NCI-H748 (cell line): ENCODE measurements at regions not wholly inside any gene's neighbourhood (a gene's known extent, or its start where the extent isn't known, plus 50 kb on each side); places are given as distances from the start of the nearest gene placed in this dataset.
"Not testable (repeated sequence)": the region's sequence is repeated elsewhere in the genome, so short reads cannot be mapped to it uniquely, and the experiment has no call there.

Experiments
- DNase-seq: peaks from one replicate; lab custom pipeline; 2025; ENCODE audit not compliant: unreplicated experiment; lab: John Stamatoyannopoulos, UW

GRCh38 chr1:117702654-117703053 is 96.8 kb downstream of the TENT5C start:
- no peak for DNase-seq

DNA sequence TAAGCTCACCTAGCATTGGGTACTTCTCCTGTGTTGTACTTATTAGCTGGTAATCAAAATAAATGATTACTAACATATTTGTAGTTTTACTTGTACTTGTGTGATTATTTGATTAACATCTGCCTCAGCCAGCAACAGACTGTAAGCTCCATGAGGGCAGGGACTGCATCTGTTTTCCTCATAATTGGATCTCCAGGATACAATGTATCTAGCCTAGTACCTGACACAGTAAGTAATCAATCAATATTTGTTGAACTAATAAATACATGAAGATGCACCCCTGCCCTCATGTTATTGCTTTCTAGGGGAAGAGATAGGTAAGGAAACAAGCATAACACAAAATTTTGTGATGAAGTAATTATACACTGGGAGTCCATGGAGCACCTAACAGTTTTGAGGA is 101.5 kb downstream of the TENT5C start:
- DNase-seq: no peak

DNA sequence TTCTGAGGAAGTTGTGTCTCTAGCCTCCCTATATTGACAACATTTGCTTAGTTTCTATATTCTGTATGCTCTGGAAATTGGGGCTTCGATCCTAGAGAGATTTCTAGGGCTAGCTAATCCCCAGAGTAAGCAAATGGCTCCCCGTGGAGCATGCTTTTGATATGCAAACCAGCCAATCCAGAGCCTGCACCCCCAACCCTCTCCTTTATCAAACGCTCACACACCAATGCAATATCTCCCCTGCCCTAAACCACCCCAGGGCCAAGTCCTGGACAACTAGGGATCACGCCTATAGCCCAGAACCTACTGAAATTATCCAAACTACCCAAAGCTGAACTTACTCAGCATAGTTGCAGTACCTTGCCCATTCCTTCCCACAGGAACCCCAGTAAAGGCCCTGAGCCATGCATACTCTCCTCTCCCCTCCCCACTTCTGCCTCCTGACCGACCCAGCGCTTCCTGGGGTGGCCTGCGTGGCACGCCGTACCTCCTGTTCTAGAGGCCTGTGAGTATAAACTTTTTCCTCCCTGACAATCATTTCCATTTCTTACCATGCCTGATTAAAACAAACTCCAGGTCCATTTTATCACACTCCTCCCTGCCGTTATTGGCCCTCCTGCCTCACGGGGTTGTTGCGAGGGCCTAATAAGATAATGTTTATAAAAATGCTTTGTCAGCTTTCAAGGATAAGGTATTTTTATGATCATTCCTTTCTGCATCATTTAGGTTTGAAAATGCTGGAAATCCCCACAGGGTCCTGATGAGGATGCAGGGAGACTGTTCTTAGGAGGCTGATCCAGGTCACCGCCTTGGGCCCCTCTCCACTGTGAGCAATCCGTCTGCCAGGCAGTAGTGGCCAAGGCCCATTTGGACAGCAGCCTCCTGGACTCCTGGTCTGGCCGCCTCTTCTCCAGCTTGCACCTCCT is 102.7 kb downstream of the TENT5C start:
- no peak for DNase-seq

DNA sequence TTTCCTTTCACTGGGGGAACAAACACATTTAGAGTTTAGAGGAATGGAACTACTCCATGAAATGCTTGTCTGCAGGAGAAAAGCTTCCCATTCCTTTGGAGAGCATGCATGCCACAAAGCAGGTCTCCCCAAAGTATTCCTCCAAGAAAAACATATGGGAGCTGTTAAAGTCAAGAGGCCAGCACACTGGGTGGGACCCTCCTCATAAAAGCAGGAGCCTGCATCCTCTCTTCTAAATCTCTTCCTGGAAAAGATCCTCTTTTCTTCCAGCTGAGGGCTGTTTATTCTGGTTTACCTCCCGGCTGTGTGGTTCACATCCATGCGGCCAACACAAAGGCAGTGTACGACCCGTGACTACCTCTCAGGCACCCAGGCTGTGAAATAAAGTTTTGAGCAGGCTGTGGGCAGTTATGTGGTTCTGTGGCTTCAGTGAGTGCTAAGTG is 103.4 kb downstream of the TENT5C start:
- DNase-seq: no peak

DNA sequence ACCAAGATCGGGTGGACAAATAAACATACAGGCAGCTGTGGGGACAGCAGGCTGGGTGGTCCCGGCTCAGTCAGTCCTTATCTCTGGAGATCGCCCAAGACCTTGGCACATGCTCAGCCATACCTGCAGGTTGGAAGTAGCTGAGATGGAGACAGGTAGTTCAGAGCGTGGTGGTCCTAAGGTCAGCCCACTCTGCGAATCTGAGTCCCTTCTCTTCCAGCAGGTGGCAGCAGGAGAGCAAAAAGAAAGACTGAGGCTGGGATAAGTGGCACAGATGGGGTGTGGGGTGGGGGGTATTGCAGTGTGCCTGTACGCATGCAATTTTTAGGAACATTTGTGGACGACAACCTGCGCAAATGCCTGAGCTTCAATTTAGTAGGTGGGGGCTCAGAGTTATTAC is 104.9 kb downstream of the TENT5C start:
- peak; percentile 5 for DNase-seq

GRCh38 chr1:117712621-117713020 is 106.8 kb downstream of the TENT5C start:
- DNase-seq: no peak

DNA sequence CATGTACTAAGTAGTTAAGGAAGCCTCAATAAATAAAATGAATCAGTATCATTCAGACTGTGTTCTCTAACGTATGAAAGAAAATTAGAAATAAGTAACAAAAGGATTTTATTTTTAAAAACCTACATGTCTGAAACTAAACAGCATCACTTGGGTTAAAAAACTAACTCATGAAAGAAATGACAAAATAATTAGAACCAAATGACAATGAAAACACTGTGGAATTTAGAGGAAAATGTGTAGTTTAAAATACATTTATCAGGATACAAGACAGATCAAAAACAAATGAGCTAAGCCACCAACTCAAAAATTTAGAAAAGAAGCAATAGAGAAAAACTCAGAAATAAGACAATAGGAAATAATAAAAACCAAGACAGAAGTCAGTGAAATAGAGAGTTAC is 108.7 kb downstream of the TENT5C start:
- no peak for DNase-seq

- not testable (repeated sequence) for DNase-seq
These were observed 110.2 kb downstream of the TENT5C start for GRCh38 chr1:117716030-117716429.

DNA sequence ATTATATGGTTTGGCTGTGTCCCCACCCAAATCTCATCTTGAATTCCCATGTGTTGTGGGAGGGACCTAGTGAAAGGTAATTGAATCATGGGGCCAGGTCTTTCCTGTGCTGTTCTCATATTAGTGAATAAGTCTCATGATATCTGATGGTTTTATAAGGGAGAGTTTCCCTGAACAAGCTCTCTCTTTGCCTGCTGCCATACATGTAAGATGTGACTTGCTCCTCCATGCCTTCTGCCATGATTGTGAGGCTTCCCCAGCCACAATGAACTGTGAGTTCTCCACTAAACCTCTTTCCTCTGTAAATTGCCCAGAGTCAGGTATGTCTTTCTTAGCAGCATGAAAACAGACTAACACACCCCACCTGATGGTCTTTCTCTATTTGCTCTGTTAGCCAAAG is 112.1 kb downstream of the TENT5C start:
- not testable (repeated sequence) for DNase-seq

GRCh38 chr1:117718596-117718995 is 112.7 kb downstream of the TENT5C start:
- not testable (repeated sequence) for DNase-seq

DNA sequence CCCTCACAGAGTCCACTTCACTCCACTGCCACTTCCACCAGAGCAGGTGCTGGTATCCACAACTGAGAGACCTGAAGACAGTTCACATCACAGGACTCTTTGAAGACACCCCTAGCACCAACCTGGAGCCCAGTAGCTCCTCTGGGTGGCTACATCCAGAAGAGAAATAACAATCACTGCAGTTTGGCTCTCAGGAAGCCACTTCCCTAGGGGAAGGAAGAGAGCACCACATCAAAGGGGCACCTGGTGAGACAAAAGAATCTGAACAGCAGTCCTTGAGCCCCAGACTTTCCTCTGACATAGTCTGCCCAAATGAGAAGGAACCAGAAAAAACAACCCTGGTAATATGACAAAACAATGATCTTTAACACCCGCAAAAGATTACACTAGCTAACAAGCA is 113.2 kb downstream of the TENT5C start:
- no peak for DNase-seq

DNA sequence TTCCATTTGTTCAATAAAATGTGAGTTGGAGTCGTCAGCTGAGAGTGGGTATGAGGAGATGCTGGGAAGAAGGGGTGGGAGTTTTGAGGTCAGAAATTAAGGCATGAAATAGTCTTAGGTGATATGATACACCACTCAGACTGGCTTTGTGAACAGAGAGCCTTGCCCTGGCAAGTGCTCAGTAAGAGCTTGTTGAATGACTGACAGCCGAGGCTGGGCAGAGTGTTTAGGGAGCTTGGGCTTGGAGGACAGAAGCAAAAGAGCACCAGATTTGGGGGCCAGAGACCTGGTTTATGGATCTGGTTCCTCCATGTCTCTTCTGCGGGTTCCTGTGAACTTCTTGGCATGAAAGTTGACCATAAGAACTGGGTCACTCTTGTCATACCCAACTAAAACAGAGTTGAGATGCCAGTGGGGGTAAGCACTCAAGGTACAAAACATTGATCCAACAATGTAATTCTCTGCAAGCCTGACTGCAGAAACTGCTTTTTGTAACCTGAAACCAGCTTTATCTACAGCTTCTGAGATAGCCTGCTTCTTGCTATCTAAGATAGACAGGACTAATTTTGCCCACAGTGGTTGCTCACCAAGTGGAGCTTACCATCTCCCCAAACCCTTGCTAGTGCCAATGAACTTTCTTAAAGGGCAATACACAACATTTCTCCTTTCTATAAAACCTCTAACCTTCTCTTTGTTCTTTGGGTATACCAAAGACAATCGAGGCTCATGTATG is 126.4 kb downstream of the TENT5C start:
- DNase-seq: peak; percentile 5

DNA sequence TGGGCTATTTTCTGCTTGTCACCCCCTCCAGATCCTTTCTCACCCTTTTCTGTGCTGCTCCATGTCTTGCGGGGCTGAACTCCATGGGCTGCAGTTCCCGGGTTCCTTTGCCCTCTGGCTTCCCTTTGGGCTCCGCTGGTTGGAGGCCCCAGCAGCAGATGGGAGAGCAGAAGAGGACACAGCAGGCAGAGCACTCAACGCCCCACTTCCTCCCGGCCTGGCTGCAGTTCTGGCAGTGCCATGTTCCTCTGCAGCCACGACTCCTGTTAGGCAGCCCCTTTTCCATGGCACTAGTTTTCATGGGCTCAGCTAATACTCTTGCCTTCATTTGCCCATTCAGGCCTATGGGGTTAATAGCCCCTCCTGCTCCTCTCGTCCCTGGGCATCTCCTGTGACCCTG is 127.1 kb downstream of the TENT5C start:
- DNase-seq: no peak

DNA sequence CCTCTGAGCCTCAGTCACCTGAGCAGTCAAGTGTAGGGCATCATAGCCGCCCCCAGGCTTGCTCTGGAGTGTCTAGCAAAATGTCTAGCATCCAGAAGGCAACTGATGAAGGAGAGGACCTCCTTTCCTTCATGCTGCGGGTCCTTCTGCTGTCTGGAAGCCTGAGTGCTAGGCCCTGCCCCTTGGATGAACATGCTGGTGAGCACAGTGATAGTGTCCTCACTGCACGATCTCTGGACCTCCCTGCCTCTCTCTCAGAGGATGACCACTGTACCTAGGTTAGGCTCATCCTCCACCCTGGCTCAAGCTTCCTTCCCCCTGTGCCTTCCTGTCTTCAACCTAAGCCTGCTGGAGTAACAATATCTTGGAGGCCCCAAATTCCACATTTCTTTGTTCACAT is 128.6 kb downstream of the TENT5C start:
- DNase-seq: no peak

DNA sequence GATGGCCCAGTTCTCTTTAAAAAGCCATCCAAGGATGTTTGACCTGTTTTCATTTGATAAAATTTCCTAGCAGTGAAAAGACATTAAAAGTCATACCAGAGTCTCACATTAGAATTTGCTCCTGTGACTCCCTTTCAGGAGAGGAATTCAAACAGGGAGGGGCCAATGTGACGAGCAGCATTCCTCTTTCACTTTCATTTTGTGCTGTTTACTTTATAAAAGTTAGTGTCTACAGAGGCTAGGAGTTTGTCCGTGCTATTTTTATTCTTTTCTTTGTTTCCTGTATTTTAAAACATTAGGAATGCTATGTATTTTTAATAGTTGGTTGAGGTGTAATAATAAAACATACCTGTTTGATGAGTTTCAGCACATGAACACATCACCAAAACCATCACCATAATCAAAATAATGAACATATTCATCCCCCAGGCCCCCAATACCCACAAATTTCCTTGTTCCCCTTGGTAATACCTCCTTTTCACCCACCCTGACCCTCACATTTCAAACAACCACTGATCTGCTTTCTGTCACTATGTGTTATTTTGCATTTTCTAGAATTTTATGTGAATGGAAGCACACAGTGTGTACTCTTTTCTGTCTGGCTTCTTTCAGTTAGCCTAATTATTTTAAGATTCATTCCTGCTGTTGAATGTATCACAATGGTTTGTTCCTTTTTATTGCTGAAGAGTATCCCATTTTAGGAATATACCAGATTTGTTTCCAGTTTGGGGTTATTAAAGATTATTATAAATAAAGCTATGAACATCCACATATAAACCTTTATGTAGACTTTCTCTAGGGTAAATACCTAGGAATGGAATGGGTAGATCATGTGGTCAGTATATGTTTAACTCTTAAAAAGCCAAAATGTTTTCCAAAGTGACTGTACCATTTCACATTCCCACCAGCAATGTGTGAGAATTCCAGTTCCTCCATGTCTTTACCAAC is 129.5 kb downstream of the TENT5C start:
- peak; percentile 2 for DNase-seq

DNA sequence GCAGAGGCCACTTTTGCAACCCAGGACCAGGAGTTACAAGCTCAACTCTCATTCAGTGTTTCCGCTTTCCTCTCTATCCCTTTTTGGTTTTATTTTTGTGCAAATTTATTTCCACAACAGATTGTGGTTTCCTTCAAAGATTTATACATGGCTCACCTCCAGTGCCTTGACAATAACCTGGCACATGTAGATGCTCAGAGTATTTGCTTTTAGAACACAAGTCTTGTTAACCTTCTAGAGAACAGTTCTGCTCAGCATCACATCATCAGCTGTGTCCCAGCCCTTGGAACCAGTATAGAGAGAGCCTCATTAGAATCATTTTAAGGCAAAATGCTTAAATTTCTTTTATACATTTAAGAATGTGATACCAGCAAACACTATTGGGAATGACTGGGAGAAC is 133.7 kb downstream of the TENT5C start:
- no peak for DNase-seq

- DNase-seq: peak; percentile 4
These were observed 134.6 kb downstream of the TENT5C start for GRCh38 chr1:117740496-117740895.

GRCh38 chr1:117746565-117746964 is 140.7 kb downstream of the TENT5C start:
- not testable (repeated sequence) for DNase-seq

DNA sequence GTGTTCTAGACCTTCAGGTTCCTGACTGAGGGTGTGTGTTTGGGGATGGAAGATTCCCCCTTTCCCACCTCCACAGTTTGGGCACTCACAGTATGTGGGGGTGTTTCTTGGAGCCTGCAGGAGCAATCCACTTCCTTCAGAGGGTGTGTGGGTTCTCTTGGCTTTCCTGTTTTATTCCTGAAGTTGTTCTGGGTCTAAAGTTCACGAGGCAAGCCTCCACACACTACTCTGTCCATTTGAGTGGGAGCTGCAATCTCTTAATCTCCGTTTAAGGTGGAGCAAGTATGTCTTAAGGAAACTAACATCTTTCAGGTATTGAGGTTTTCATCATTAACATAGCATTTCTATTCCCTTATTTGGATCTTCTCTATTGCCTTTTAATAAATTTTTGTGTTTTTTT is 141.8 kb downstream of the TENT5C start:
- DNase-seq: no peak

- DNase-seq: no peak
These were observed 145.5 kb downstream of the TENT5C start for GRCh38 chr1:117751321-117751720.

- no peak for DNase-seq
These were observed 146.8 kb downstream of the TENT5C start for GRCh38 chr1:117752661-117753060.
